HepG2 (cell line): ENCODE measurements at regions not wholly inside any gene's neighbourhood (a gene's known extent, or its start where the extent isn't known, plus 50 kb on each side); places are given as distances from the start of the nearest gene placed in this dataset.

Experiments used
- ATAC-seq: fragments of 200-7000 bp; cut with Tn5 transposase; 3 replicates; pipeline ENCODE4 v1.9.1; 2020; ENCODE audit warnings: mild to moderate bottlenecking, moderate library complexity
- BruUV-seq: library from RNA; stranded (reverse); fragments of 400-500 nt; replicated peaks from 2 replicates; lab custom pipeline; 2021; lab: Mats Ljungman, UMichigan
- CTCF ChIA-PET: fragments of 300-600 bp; formaldehyde crosslinking; extraction: SDS; loops from one replicate; lab custom pipeline; 2021; ENCODE audit warnings: low total read pairs, inconsistent platforms, low intra/inter-chr PET ratio; lab: Yijun Ruan, JAX
- POLR2A ChIA-PET: fragments of 350-600 bp; sonication (Branson Sonifier 250); formaldehyde crosslinking; loops from one replicate; lab custom pipeline; 2020; ENCODE audit warnings: antibody characterized with exemption, inconsistent platforms; lab: Yijun Ruan, JAX
- DNase-seq: peaks from one replicate; pipeline ENCODE4 v3.0.0-alpha.2; 2015; ENCODE audit warnings: low spot score
- FAIRE-seq: peaks from 3 replicates; lab custom pipeline; 2011; peaks lifted over from hg19 to GRCh38; lab: Jason Lieb, UNC
- H2AFZ ChIP-seq: one replicate; pipeline ENCODE4 v1.6.1; 2011; ENCODE audit warnings: low read length, inconsistent platforms
- H3K27ac ChIP-seq: fragments of 300-600 bp; 3 replicates; pipeline ENCODE4 v1.8.0; 2011; ENCODE audit warnings: mixed run types, mild to moderate bottlenecking, mixed read lengths, low read length, inconsistent platforms; ENCODE audit not compliant: insufficient read depth; ENCODE audit errors: extremely low read length
- H3K27me3 ChIP-seq, 2 experiments: fragments of 200-600 bp in 1 of 2; 2 replicates in 1 of 2; 3 replicates in 1 of 2; pipeline versions ENCODE4 v1.6.0 to v1.8.0; 2011; ENCODE audit warnings: low read length in 2 of 2, mild to moderate bottlenecking in 2 of 2, moderate library complexity in 2 of 2, inconsistent platforms in 1 of 2; ENCODE audit not compliant: insufficient read depth in 2 of 2, control insufficient read depth in 1 of 2
- H3K36me3 ChIP-seq, 2 experiments: fragments of 200-600 bp in 1 of 2; replicated peaks in 1 of 2; 2 replicates in 1 of 2; 3 replicates in 1 of 2; pipeline versions ENCODE4 v1.5.1 to v1.8.0; 2011; ENCODE audit warnings: low read length in 2 of 2, inconsistent platforms in 1 of 2; ENCODE audit not compliant: insufficient read depth in 2 of 2, control insufficient read depth in 1 of 2
- H3K4me1 ChIP-seq: 2 replicates; pipeline ENCODE4 v1.5.1; 2012; ENCODE audit warnings: low read length, inconsistent platforms; ENCODE audit not compliant: insufficient read depth
- H3K4me2 ChIP-seq: 2 replicates; pipeline ENCODE4 v1.6.0; 2011; ENCODE audit warnings: low read depth, low read length, inconsistent platforms
- H3K4me3 ChIP-seq, 3 experiments: fragments of 200-600 bp in 1 of 3; sonication (generic), shearing (Covaris generic) in 1 of 3; replicated peaks in 1 of 3; 2 replicates each; pipeline ENCODE4 v1.5.1; 2011 to 2016; ENCODE audit warnings: low read length in 3 of 3, inconsistent platforms in 2 of 3, low read depth in 2 of 3, mild to moderate bottlenecking in 2 of 3, control low read depth in 1 of 3, mixed read lengths in 1 of 3; ENCODE audit not compliant: insufficient read depth in 1 of 3
- H3K79me2 ChIP-seq: one replicate; pipeline ENCODE4 v1.6.1; 2011; ENCODE audit warnings: low read length, inconsistent platforms; ENCODE audit not compliant: insufficient read depth
- H3K9ac ChIP-seq: 2 replicates; pipeline ENCODE4 v1.6.0; 2011; ENCODE audit warnings: mild to moderate bottlenecking, low read depth, low read length, inconsistent platforms; ENCODE audit not compliant: insufficient read depth
- H3K9me3 ChIP-seq: 2 replicates; pipeline ENCODE4 v1.5.1; 2012; ENCODE audit warnings: mild to moderate bottlenecking, low read length
- H4K20me1 ChIP-seq: 2 replicates; pipeline ENCODE4 v1.6.0; 2011; ENCODE audit warnings: inconsistent platforms, mild to moderate bottlenecking, low read length, moderate library complexity; ENCODE audit not compliant: insufficient read depth
- AKNA ChIP-seq: sonication (generic); formaldehyde crosslinking; IDR thresholded peaks from 2 replicates; pipeline ENCODE4 v1.4.0; 2020; ENCODE audit warnings: missing genetic modification reagents, borderline replicate concordance
- BCL6 ChIP-seq: IDR thresholded peaks from 2 replicates; pipeline ENCODE4 v1.6.1; 2016; ENCODE audit warnings: missing genetic modification reagents, missing compliant biosample characterization
- ELF1 ChIP-seq: sonication (generic); formaldehyde crosslinking; IDR thresholded peaks from 2 replicates; pipeline ENCODE4 v1.4.0; 2020; ENCODE audit warnings: missing genetic modification reagents
- IRF1 ChIP-seq: sonication (generic); formaldehyde crosslinking; IDR thresholded peaks from 2 replicates; pipeline ENCODE4 v1.4.0; 2020; ENCODE audit warnings: low read depth, mild to moderate bottlenecking, missing genetic modification reagents
- NR2F1 ChIP-seq, 2 experiments: fragments of 450-650 bp in 1 of 2; formaldehyde crosslinking in 1 of 2; IDR thresholded peaks; 2 replicates each; pipeline versions ENCODE4 v1.5.0 to v1.6.1; 2016 to 2020; ENCODE audit warnings: mild to moderate bottlenecking in 1 of 2, missing compliant biosample characterization in 1 of 2, missing genetic modification reagents in 1 of 2, moderate library complexity in 1 of 2
- ZNF205 ChIP-seq: IDR thresholded peaks from 2 replicates; pipeline ENCODE4 v1.6.1; 2018; ENCODE audit warnings: missing biosample characterization, missing genetic modification reagents
- ZNF292 ChIP-seq: sonication (generic); formaldehyde crosslinking; IDR thresholded peaks from 2 replicates; pipeline ENCODE4 v1.8.1; 2022; ENCODE audit warnings: mild to moderate bottlenecking, low read depth, missing genetic modification reagents, borderline replicate concordance
- WGBS: methylation state at CpG from one replicate; pipeline ENCODE4 v1.1.6; 2017; ENCODE audit warnings: low lambda C conversion rate; 5-methylcytosine and 5-hydroxymethylcytosine counted together
- in situ Hi-C: cut with HindIII; loops from 2 replicates; pipeline ENCODE4 v1.10.0; 2017; ENCODE audit warnings: low pct_unique_long_range_greater_than_20kb; ENCODE audit not compliant: extremely low pct_ligation_motif_present
- intact Hi-C: fragments of 100-400 bp; cut with micrococcal nuclease; formaldehyde crosslinking; loops from one replicate; pipeline ENCODE4 v1.10.0; 2022; ENCODE audit not compliant: unreplicated experiment

DNA sequence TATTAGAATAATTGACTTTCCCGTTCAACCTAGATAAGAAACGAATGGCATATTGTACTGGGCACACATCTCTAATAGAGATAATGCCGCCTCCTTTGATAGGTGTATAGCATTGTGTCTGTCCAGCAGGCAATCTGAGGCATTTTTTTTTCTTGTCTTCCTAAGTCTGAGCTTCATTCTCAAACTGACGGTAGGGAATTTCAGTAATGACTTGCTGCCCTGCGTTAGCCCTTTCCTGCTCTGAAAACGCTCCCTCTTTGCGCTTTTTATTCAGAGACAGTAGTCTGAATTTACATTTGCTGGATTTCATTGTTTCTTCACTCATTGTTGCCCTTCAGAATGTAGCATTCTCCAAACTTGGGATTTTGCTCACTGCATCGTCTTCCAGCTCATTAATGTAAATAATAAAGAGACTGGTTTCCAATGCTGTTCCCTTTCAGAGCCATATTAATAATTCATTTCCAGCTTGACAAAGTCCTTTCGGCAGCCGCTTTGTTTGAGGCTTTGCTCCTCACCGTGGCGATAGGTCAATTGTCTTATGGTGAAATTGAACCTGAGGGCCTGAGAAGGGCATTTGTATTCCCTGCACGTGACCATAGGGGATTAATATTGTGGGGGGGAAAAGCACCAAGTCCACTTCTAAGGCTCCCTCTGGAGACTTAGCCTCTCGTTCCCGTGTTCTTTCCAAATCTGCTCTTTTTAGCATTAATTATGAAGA, 412.1 kb downstream of the SMARCA1 start:
- WGBS = 95% methylated on average over 13 of the region's 15 CpGs
- Histone ChIP-seq H3K27me3 (no peaks in the 10 kb centered on the region), H3K79me2 (no peaks in the 10 kb centered on the region), H4K20me1 (no peaks in the 10 kb centered on the region), H3K27ac (no peak overlapping the region), H3K4me1 (peaks cover 27% of the 10 kb centered on the region), H3K9me3 (no peaks in the 10 kb centered on the region), H2AFZ (no peak overlapping the region), H3K36me3 (no peaks in the 10 kb centered on the region), H3K4me3 (no peak overlapping the region), H3K4me2 (no peak overlapping the region), H3K9ac (no peak overlapping the region)
- ChIA-PET POLR2A (no interaction called here), CTCF (no interaction called here)
- ATAC-seq = no peak
- no TSS peak for BruUV-seq
- intact Hi-C loops = loop anchor here (10.0 kb wide), 1 partner anchor 296 kb away; no protein-coding TSS in a partner anchor
- TF ChIP-seq NR2F1 (CRISPR knock-in tag; IDR thresholded peaks at IDR 0.05) = no peak
- FAIRE-seq = no peak
- in situ Hi-C loops = loop anchor here (25.0 kb wide), 1 partner anchor 299 kb away; no protein-coding TSS in a partner anchor
- no peak for DNase-seq

DNA sequence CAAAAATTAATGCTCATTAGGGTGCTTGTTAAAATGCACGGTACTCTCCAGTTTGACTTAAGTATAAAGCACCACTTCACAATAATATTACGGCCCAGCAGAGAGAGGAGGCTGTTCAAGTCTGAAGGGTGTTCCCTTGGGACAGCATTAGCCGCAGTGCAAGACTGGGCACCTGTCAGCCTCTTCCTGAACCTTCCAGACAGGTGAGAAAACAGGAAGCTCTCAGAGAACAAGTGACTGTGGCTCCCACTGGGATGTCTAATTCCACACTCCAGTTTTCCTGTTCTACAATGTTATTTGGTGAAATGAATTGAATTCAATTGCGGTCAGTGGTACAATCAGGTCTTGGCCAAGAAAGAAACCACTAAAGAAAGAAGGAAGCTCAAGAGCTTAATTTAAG, 414.4 kb downstream of the SMARCA1 start:
- Histone ChIP-seq H3K9me3 (no peaks in the 10 kb centered on the region), H4K20me1 (no peaks in the 10 kb centered on the region), H2AFZ (no peak overlapping the region), H3K4me3 (no peak overlapping the region), H3K36me3 (no peaks in the 10 kb centered on the region), H3K9ac (no peak overlapping the region), H3K27me3 (no peaks in the 10 kb centered on the region), H3K4me2 (no peak overlapping the region), H3K79me2 (no peaks in the 10 kb centered on the region), H3K27ac (no peak overlapping the region), H3K4me1 (peaks cover 4% of the 10 kb centered on the region)
- CTCF ChIA-PET = no interaction called here
- WGBS = 100% methylated on average over 2 of the region's 4 CpGs
- ATAC-seq = no peak
- in situ Hi-C loops = loop anchor here (25.0 kb wide), 1 partner anchor 297 kb away; no protein-coding TSS in a partner anchor
- POLR2A ChIA-PET = no interaction called here
- BruUV-seq = no TSS peak
- intact Hi-C loops = no loop called here
- DNase-seq = no peak
- TF ChIP-seq ZNF205 = no peak
- no peak for TF ChIP-seq ZNF292 (CRISPR knock-in tag)
- TF ChIP-seq IRF1 = no peak
- no peak for TF ChIP-seq AKNA (CRISPR knock-in tag)
- TF ChIP-seq ELF1 (CRISPR knock-in tag) = no peak
- TF ChIP-seq BCL6 (CRISPR knock-in tag) = no peak
- FAIRE-seq = no peak
